Activated CD4-positive, alpha-beta T cell treated with anti-CD3 and anti-CD28 coated beads for 4 hours (primary cell): ENCODE measurements at regions not wholly inside any gene's neighbourhood (a gene's known extent, or its start where the extent isn't known, plus 50 kb on each side); places are given as distances from the start of the nearest gene placed in this dataset.

Experiments used
- DNase-seq, 2 donors: peaks; one replicate each; pipeline ENCODE4 v3.0.0-alpha.2; 2020

GRCh38 chr4:17336069-17336468 lies 175.8 kb downstream of the QDPR start:
- no peak for DNase-seq

- DNase-seq, result no peak
Observed at GRCh38 chr4:17335371-17335770, 176.5 kb downstream of the QDPR start.

GRCh38 chr4:17332478-17332877 lies 179.4 kb downstream of the QDPR start:
- DNase-seq, result no peak

GRCh38 chr4:17329046-17329445 lies 182.8 kb downstream of the QDPR start:
- no peak for DNase-seq

GRCh38 chr4:17328141-17328815 lies 183.6 kb downstream of the QDPR start:
- DNase-seq, result no peak

- DNase-seq, result no peak
Observed at GRCh38 chr4:17327591-17327990, 184.3 kb downstream of the QDPR start.

GRCh38 chr4:17326756-17327155 lies 185.1 kb downstream of the QDPR start:
- no peak for DNase-seq

GRCh38 chr4:17325098-17325497 lies 186.8 kb downstream of the QDPR start:
- DNase-seq, result no peak

GRCh38 chr4:17324386-17324830 lies 187.5 kb downstream of the QDPR start:
- peak; percentile 58 to 70 for DNase-seq

GRCh38 chr4:17323554-17324385 lies 188.1 kb downstream of the QDPR start:
- DNase-seq, result no peak

- no peak for DNase-seq
Observed at GRCh38 chr4:17322514-17322913, 189.4 kb downstream of the QDPR start.

- no peak for DNase-seq
Observed at GRCh38 chr4:17320046-17320445, 191.8 kb downstream of the QDPR start.

- no peak for DNase-seq
Observed at GRCh38 chr4:17317526-17317925, 194.4 kb downstream of the QDPR start.

- no peak for DNase-seq
Observed at GRCh38 chr4:17316566-17316965, 195.3 kb downstream of the QDPR start.

GRCh38 chr4:17315459-17315858 lies 196.4 kb downstream of the QDPR start:
- DNase-seq, result no peak

GRCh38 chr4:17313194-17313593 lies 198.7 kb downstream of the QDPR start:
- DNase-seq, result no peak

- DNase-seq, result no peak
Observed at GRCh38 chr4:17310269-17310652, 201.6 kb downstream of the QDPR start.

GRCh38 chr4:17309567-17310268 lies 202.2 kb downstream of the QDPR start:
- DNase-seq, result no peak

- no peak for DNase-seq
Observed at GRCh38 chr4:17301869-17302268, 210.0 kb downstream of the QDPR start.

- no peak for DNase-seq
Observed at GRCh38 chr4:17301266-17301665, 210.6 kb downstream of the QDPR start.

GRCh38 chr4:17296921-17297890 lies 214.7 kb downstream of the QDPR start:
- no peak for DNase-seq

GRCh38 chr4:17293901-17294300 lies 218.0 kb downstream of the QDPR start:
- no peak for DNase-seq

- no peak for DNase-seq
Observed at GRCh38 chr4:17288151-17288550, 223.7 kb downstream of the QDPR start.
